22Rv1 (cell line): ENCODE measurements at regions not wholly inside any gene's neighbourhood (a gene's known extent, or its start where the extent isn't known, plus 50 kb on each side); places are given as distances from the start of the nearest gene placed in this dataset.

Experiments
- ZFX ChIP-seq: fragments of 450-650 bp; IDR thresholded peaks from 2 replicates; pipeline ENCODE4 v1.6.1; 2017; ENCODE audit warnings: antibody characterized with exemption, borderline replicate concordance
- TF ChIP-seq, protein P1 (sequence below): fragments of 450-650 bp; IDR thresholded peaks from 2 replicates; pipeline ENCODE4 v1.5.1; 2017; ENCODE audit warnings: mild to moderate bottlenecking

DNA sequence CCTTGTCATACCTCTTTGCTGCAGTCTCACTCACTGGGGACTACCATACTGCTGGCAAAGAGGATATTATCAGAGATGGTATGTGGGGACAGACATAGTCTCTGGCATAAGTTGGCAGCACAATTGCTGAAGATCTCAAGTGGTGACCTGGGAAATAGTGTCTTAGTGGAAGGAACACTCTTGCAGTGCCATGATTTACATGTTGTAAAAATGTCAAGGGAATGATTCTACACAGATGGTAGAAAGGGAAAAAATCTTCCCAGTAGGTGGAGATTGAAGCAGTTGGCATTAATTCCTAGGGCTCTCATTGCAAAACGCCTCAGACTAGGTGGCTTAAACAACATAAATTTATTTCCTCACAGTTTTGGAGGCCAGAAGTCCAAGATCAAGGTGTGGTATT is 662.2 kb downstream of the DHX35 start:
- TF ChIP-seq, protein P1, sequence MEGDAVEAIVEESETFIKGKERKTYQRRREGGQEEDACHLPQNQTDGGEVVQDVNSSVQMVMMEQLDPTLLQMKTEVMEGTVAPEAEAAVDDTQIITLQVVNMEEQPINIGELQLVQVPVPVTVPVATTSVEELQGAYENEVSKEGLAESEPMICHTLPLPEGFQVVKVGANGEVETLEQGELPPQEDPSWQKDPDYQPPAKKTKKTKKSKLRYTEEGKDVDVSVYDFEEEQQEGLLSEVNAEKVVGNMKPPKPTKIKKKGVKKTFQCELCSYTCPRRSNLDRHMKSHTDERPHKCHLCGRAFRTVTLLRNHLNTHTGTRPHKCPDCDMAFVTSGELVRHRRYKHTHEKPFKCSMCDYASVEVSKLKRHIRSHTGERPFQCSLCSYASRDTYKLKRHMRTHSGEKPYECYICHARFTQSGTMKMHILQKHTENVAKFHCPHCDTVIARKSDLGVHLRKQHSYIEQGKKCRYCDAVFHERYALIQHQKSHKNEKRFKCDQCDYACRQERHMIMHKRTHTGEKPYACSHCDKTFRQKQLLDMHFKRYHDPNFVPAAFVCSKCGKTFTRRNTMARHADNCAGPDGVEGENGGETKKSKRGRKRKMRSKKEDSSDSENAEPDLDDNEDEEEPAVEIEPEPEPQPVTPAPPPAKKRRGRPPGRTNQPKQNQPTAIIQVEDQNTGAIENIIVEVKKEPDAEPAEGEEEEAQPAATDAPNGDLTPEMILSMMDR = no peak
- no peak for TF ChIP-seq ZFX
